MG63 (cell line): ENCODE measurements at regions not wholly inside any gene's neighbourhood (a gene's known extent, or its start where the extent isn't known, plus 50 kb on each side); places are given as distances from the start of the nearest gene placed in this dataset.
A peak's percentile ranks its signal among the peaks of the same experiment; 100 is the strongest.

Experiments
- DNase-seq: peaks from one replicate; pipeline ENCODE4 v3.0.0-alpha.2; 2020
- H3K27me3 ChIP-seq: fragments of 250-450 bp; sonication (Bioruptor Pico); 2 replicates; pipeline ENCODE4 v1.5.1; 2020; ENCODE audit warnings: mild to moderate bottlenecking, moderate library complexity
- H3K36me3 ChIP-seq: fragments of 250-450 bp; sonication (Bioruptor Pico); 2 replicates; pipeline ENCODE4 v1.5.1; 2020; ENCODE audit warnings: mild to moderate bottlenecking, moderate library complexity
- H3K4me3 ChIP-seq: fragments of 250-450 bp; sonication (Bioruptor Pico); 2 replicates; pipeline ENCODE4 v1.5.1; 2020; ENCODE audit warnings: mild to moderate bottlenecking, moderate library complexity
- H3K9me3 ChIP-seq: fragments of 250-450 bp; sonication (Bioruptor Pico); 2 replicates; pipeline ENCODE4 v1.5.1; 2020; ENCODE audit warnings: mild to moderate bottlenecking, moderate library complexity

GRCh38 chr12:78431931-78432330, 432.6 kb upstream of the SYT1 start:
- no peaks in the 10 kb centered on the region; the same call in 1 of the 2 replicates for H3K9me3 ChIP-seq
- H3K4me3 ChIP-seq, result no peak overlapping the region
- no peaks in the 10 kb centered on the region for H3K36me3 ChIP-seq
- no peak for DNase-seq
- H3K27me3 ChIP-seq, result no peaks in the 10 kb centered on the region

DNA sequence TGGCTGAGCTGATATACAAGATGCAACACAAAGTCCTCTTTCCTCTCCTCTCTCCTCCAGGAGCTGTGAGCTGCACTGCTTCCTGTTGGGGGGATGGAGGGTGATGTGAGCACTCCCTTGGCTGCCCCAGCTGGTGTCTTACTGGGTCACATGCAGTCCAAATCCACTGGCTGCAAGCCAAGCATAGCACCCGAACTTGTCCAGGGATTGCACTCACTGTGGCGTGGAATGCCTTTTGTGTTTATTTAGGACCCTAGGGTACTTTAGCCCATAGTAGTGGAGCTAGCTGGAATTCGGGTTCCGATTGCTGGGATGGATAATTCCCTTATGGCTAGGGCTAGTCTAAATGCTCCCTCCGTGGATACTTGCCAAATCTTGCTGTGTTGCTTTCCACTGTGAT, 424.9 kb upstream of the SYT1 start:
- H3K4me3 ChIP-seq, result no peak overlapping the region
- no peak for DNase-seq
- H3K36me3 ChIP-seq, result no peaks in the 10 kb centered on the region
- no peaks in the 10 kb centered on the region; the same call in 1 of the 2 replicates for H3K9me3 ChIP-seq
- no peaks in the 10 kb centered on the region for H3K27me3 ChIP-seq

GRCh38 chr12:78441737-78442453, 422.7 kb upstream of the SYT1 start:
- Histone ChIP-seq H3K27me3 (no peaks in the 10 kb centered on the region), H3K4me3 (no peak overlapping the region), H3K36me3 (no peaks in the 10 kb centered on the region), H3K9me3 (no peaks in the 10 kb centered on the region; the same call in 1 of the 2 replicates)
- no peak for DNase-seq

- H3K4me3 ChIP-seq, result no peak overlapping the region
- H3K36me3 ChIP-seq, result no peaks in the 10 kb centered on the region
- H3K9me3 ChIP-seq, result no peaks in the 10 kb centered on the region; the same call in 1 of the 2 replicates
- no peaks in the 10 kb centered on the region for H3K27me3 ChIP-seq
- no peak for DNase-seq
Observed at GRCh38 chr12:78442454-78442801, 422.1 kb upstream of the SYT1 start.

GRCh38 chr12:78446555-78446954, 418.0 kb upstream of the SYT1 start:
- DNase-seq, result no peak

DNA sequence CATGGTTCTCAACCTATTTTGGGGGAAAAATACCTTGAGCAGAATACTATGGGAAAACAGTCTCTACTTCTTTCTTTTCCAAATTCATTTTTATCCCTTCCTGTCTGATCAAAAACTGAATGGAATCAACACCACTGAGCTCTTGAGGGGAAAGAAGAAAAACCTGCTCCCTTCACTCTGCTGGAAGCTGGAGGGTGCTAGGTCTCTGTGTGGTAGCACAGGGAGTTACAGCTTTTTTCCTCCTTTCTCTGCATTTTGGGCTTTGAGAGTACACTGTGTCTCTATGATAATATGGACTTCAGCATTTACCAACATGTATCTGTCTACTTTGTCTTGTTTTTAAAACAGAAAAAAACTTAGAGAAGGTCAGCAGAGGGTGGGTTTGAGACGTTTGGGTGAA, 417.2 kb upstream of the SYT1 start:
- Histone ChIP-seq H3K27me3 (no peaks in the 10 kb centered on the region), H3K9me3 (no peaks in the 10 kb centered on the region), H3K36me3 (no peaks in the 10 kb centered on the region), H3K4me3 (no peak overlapping the region)
- DNase-seq, result no peak

More at GRCh38 chr12:78446555-78446954, 418.0 kb upstream of the SYT1 start:
- H3K4me3 ChIP-seq, result no peak overlapping the region
- H3K36me3 ChIP-seq, result no peaks in the 10 kb centered on the region
- no peaks in the 10 kb centered on the region for H3K9me3 ChIP-seq
- no peaks in the 10 kb centered on the region for H3K27me3 ChIP-seq

DNA sequence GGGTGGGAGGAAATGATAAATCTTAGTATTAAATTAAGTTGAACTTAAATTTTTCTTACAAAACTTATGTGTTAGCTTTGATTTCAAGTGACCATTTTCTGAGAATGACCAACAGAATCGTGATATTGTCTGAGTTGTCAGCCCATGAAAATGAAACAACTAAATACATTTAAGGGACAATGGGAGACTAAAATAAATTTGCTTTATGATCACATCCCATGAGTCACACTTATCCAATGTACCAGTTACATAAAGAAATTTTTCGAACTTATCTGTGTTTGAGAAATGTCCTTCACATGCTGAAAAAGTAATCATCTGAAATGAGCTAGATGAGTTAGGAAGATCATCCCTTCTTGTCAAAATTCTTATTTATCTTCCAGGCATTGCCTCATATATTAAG, 415.9 kb upstream of the SYT1 start:
- DNase-seq, result no peak
- H3K9me3 ChIP-seq, result no peaks in the 10 kb centered on the region
- H3K4me3 ChIP-seq, result no peak overlapping the region
- H3K36me3 ChIP-seq, result no peaks in the 10 kb centered on the region
- H3K27me3 ChIP-seq, result no peaks in the 10 kb centered on the region

DNA sequence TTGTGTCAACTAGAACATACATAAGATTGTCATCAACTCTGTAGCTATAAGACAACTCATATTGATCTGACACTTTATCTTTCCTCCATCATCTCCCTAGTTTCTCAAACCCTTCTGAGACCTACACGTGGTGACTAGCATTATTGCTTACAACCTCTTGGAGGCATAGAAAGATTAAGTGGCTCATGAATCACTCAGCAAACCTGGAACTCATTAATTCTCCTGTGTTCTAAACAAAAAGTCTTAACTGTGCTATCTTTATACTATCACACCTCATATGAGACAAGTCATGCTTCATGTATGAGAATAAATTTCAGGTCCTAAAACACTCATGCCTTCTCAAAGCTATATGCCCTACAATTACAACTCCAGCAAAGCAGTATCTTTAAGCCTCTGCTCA, 408.6 kb upstream of the SYT1 start:
- no peaks in the 10 kb centered on the region for H3K27me3 ChIP-seq
- no peak for DNase-seq

DNA sequence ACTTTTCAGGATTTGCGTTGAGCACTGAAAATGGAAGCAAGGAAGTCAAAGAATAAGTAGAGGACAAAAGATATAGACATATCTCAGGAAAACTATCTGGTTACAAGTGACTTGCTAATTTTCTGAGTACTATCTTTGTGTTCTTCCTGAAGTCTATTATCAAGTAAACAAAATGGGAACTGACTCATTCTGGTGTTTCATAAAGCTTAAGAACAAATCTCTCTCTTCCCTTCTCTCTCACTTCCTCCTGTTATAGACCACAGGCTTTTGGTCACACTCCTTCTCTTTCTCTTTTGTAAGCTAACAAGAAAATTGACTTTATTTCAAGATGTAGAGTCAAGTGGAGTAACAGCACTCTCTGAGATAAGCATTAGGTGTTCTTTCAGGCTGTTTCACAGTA, 406.6 kb upstream of the SYT1 start:
- DNase-seq, result no peak
- H3K27me3 ChIP-seq, result no peaks in the 10 kb centered on the region
- no peaks in the 10 kb centered on the region for H3K36me3 ChIP-seq
- H3K9me3 ChIP-seq, result no peaks in the 10 kb centered on the region
- no peak overlapping the region for H3K4me3 ChIP-seq

More for the DNA sequence above, 408.6 kb upstream of the SYT1 start:
- Histone ChIP-seq H3K4me3 (no peak overlapping the region), H3K36me3 (no peaks in the 10 kb centered on the region), H3K9me3 (no peaks in the 10 kb centered on the region)

GRCh38 chr12:78470354-78471195, 394.0 kb upstream of the SYT1 start:
- peak; percentile 23 for DNase-seq
- no peaks in the 10 kb centered on the region for H3K27me3 ChIP-seq
- no peak overlapping the region for H3K4me3 ChIP-seq
- no peaks in the 10 kb centered on the region for H3K9me3 ChIP-seq
- no peaks in the 10 kb centered on the region for H3K36me3 ChIP-seq

- peak; percentile 36 for DNase-seq
- H3K27me3 ChIP-seq, result no peaks in the 10 kb centered on the region
- H3K36me3 ChIP-seq, result no peaks in the 10 kb centered on the region
- no peak overlapping the region for H3K4me3 ChIP-seq
- H3K9me3 ChIP-seq, result no peaks in the 10 kb centered on the region
Observed at GRCh38 chr12:78473136-78473535, 391.4 kb upstream of the SYT1 start.

GRCh38 chr12:78473561-78473960, 391.0 kb upstream of the SYT1 start:
- Histone ChIP-seq H3K4me3 (no peak overlapping the region), H3K27me3 (no peaks in the 10 kb centered on the region), H3K36me3 (no peaks in the 10 kb centered on the region), H3K9me3 (no peaks in the 10 kb centered on the region)
- DNase-seq, result no peak

- DNase-seq, result no peak
- Histone ChIP-seq H3K27me3 (no peaks in the 10 kb centered on the region), H3K4me3 (no peak overlapping the region), H3K36me3 (no peaks in the 10 kb centered on the region), H3K9me3 (no peaks in the 10 kb centered on the region)
Observed at GRCh38 chr12:78483767-78484315, 380.7 kb upstream of the SYT1 start.

GRCh38 chr12:78489990-78490389, 374.6 kb upstream of the SYT1 start:
- Histone ChIP-seq H3K36me3 (no peaks in the 10 kb centered on the region), H3K4me3 (no peak overlapping the region), H3K9me3 (no peaks in the 10 kb centered on the region), H3K27me3 (no peaks in the 10 kb centered on the region)
- no peak for DNase-seq

GRCh38 chr12:78490861-78491260, 373.7 kb upstream of the SYT1 start:
- no peaks in the 10 kb centered on the region for H3K36me3 ChIP-seq
- DNase-seq, result no peak

GRCh38 chr12:78494911-78495310, 369.7 kb upstream of the SYT1 start:
- DNase-seq, result no peak
- H3K27me3 ChIP-seq, result no peaks in the 10 kb centered on the region
- no peaks in the 10 kb centered on the region for H3K36me3 ChIP-seq
- H3K4me3 ChIP-seq, result no peak overlapping the region
- no peaks in the 10 kb centered on the region for H3K9me3 ChIP-seq

More at GRCh38 chr12:78490861-78491260, 373.7 kb upstream of the SYT1 start:
- Histone ChIP-seq H3K27me3 (no peaks in the 10 kb centered on the region), H3K4me3 (no peak overlapping the region), H3K9me3 (no peaks in the 10 kb centered on the region)

GRCh38 chr12:78501825-78502224, 362.7 kb upstream of the SYT1 start:
- DNase-seq, result no peak
- Histone ChIP-seq H3K4me3 (no peak overlapping the region), H3K36me3 (no peaks in the 10 kb centered on the region), H3K27me3 (no peaks in the 10 kb centered on the region), H3K9me3 (no peaks in the 10 kb centered on the region)
